Stimulated activated naive CD8-positive, alpha-beta T cell treated with anti-CD3 and anti-CD28 coated beads, Interleukin-15, amount 100 ng/mL, for 72 hours (primary cell): ENCODE measurements at regions not wholly inside any gene's neighbourhood (a gene's known extent, or its start where the extent isn't known, plus 50 kb on each side); places are given as distances from the start of the nearest gene placed in this dataset.

ENCODE experiments used
- ATAC-seq: fragments of 150-1000 bp; cut with Tn5 transposase; 2 replicates; pipeline ENCODE4 v1.10.0; 2021; ENCODE audit warnings: mild to moderate bottlenecking, moderate library complexity
- DNase-seq, 2 donors: peaks; one replicate each; pipeline ENCODE4 v3.0.0; 2021 to 2022
- H3K27ac Mint-ChIP-seq, 2 donors: one replicate each; pipeline ENCODE4 v1.8.0; 2022; ENCODE audit warnings: mild to moderate bottlenecking in 2 of 2, mixed read lengths in 2 of 2, moderate library complexity in 2 of 2
- H3K27me3 Mint-ChIP-seq: one replicate; pipeline ENCODE4 v1.8.0; 2022; ENCODE audit warnings: mixed read lengths
- H3K4me1 Mint-ChIP-seq: one replicate; pipeline ENCODE4 v1.8.0; 2022; ENCODE audit warnings: mild to moderate bottlenecking, mixed read lengths
- H3K4me3 Mint-ChIP-seq, 2 donors: one replicate each; pipeline ENCODE4 v1.8.0; 2022; ENCODE audit warnings: mild to moderate bottlenecking in 2 of 2, mixed read lengths in 2 of 2, moderate library complexity in 1 of 2
- H3K9me3 Mint-ChIP-seq, 2 donors: one replicate each; pipeline ENCODE4 v1.8.0; 2022; ENCODE audit warnings: mixed read lengths in 2 of 2

GRCh38 chr17:83181991-83182619, 102.7 kb downstream of the METRNL start:
- Mint-ChIP-seq H3K27ac (no peak overlapping the region), H3K4me1 (no peaks in the 10 kb centered on the region), H3K4me3 (no peak overlapping the region), H3K9me3 (no peaks in the 10 kb centered on the region), H3K27me3 (no peaks in the 10 kb centered on the region)
- DNase-seq (peak in 1 of 2 donors; percentile 7), ATAC-seq (no peak)

DNA sequence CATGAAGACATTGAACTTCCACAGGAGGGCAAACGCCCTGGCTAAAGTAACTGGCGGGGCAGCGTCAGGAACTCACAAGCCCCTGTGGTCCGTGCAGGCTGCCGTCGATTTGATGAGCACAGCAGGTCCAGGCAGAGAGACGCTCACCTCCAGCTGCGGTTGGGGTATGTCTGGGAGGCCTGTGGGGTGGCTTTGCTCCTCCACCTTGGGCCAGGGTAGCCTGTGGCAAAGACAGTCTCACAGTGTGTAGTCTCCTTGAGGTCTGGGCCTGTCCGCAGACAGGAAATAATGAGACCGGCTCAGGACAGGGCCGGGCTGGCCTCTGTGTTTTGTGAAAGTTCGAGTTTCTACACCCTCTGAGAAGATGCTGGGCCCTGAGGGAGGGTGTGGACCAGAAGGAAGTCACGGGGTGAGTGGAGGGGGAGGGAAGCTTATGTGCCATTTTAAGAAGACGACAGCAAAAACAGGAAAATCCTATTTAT, 103.3 kb downstream of the METRNL start:
- Mint-ChIP-seq H3K4me3 (no peak overlapping the region), H3K27me3 (no peaks in the 10 kb centered on the region), H3K9me3 (no peaks in the 10 kb centered on the region), H3K4me1 (no peaks in the 10 kb centered on the region), H3K27ac (no peak overlapping the region)
- DNase-seq (no peak), ATAC-seq (no peak)

- DNase-seq (peak in 1 of 2 donors; percentile 7), ATAC-seq (no peak)
- Mint-ChIP-seq H3K9me3 (peaks cover 0 to 4% of the 10 kb centered on the region in 2 donors), H3K4me3 (no peak overlapping the region), H3K27ac (no peak overlapping the region), H3K4me1 (no peaks in the 10 kb centered on the region), H3K27me3 (no peaks in the 10 kb centered on the region)
Measured at GRCh38 chr17:83183145-83183948, 103.9 kb downstream of the METRNL start.

DNA sequence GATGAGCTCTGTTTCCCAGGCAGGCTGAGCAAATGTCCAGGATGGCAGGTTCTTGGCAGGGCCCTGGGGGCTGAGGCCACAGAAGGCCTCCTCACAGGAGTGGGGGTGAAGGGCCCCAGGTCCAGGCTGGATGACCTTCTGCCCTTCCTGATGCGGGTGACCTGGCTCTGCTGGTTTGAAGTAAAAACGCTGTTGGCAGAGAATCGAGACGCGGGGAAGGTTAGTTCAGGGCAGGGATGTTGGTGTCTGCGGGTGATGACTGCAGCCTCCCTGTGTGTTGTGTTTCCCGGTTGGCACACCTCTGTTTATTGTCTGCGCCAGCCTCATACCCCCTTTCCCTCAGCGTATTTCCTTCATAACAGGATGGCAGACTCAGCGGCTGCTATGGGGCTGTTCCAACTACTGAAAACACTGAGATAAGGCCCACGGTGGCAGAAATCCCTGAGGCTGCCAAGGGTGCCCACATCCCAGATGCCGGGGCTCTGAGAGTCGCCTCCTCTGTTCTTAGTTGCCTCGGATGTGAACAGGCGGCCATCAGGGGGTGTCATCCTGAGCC, 104.6 kb downstream of the METRNL start:
- ATAC-seq (no peak), DNase-seq (peak in 1 of 2 donors; percentile 5)
- no peak overlapping the region for H3K4me3 Mint-ChIP-seq
- peaks cover 0 to 4% of the 10 kb centered on the region in 2 donors for H3K9me3 Mint-ChIP-seq
- no peak overlapping the region for H3K27ac Mint-ChIP-seq
- H3K27me3 Mint-ChIP-seq = no peaks in the 10 kb centered on the region
- H3K4me1 Mint-ChIP-seq = no peaks in the 10 kb centered on the region

DNA sequence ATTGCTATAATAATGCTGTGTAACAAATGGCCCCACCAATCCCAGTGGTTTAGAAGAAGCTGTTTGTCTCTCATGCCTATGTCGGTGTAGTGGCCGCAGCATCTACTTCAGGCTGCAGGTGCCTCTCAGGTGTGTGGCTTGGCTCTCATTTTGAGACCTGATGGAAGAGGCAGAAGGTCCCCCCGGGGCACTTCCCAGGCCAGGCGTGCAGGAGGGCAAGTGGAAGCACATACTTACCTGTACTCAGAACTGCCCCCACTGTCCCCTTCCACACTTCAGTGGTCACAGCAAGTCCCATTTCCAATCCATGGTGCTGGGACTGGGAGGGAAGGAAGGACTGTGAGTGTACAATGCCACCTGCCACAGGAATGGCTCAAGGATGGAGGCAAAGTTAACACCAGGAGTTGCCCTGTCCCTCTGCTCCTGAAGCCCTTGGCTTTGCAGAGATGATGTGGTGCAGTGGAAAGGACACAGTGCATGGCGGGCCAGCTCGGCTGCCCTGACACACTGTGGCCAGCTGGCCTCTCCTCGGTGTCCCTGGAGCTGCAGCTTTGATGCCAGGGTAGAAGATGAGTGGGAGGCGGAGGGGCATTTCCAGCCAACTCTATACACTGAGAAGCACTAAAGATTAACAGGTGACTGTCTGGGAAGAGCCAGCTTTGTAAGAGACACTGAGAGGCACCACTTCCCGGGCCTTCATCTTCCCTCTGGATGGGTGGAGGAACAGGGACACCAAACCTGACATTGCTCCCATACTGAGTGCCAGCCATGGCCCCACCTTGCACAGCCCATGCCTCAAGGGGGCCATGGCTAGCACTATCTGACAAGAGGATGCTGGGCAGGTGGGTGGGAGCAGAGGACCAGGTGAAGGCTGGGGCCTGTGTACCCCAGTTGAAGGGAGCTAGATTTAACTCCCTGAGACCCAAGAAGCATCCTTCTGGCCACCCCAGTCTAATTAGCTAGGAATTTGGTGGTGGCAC, 105.9 kb downstream of the METRNL start:
- ATAC-seq (no peak), DNase-seq (peak in 1 of 2 donors; percentile 3)
- Mint-ChIP-seq H3K27ac (no peak overlapping the region), H3K4me1 (no peaks in the 10 kb centered on the region), H3K4me3 (no peak overlapping the region), H3K27me3 (no peaks in the 10 kb centered on the region), H3K9me3 (peaks cover 0 to 4% of the 10 kb centered on the region in 2 donors)

GRCh38 chr17:83186226-83186625, 106.8 kb downstream of the METRNL start:
- peaks cover 0 to 4% of the 10 kb centered on the region in 2 donors for H3K9me3 Mint-ChIP-seq
- DNase-seq (peak in 1 of 2 donors; percentile 4), ATAC-seq (no peak)
- H3K4me1 Mint-ChIP-seq = peaks cover 4% of the 10 kb centered on the region
- H3K27me3 Mint-ChIP-seq = no peaks in the 10 kb centered on the region
- no peak overlapping the region for H3K27ac Mint-ChIP-seq
- H3K4me3 Mint-ChIP-seq = no peak overlapping the region

- peaks cover 4% of the 10 kb centered on the region for H3K4me1 Mint-ChIP-seq
Measured at GRCh38 chr17:83186751-83187421, 107.5 kb downstream of the METRNL start.

GRCh38 chr17:83187782-83188311, 108.4 kb downstream of the METRNL start:
- ATAC-seq = peak; percentile 60
- no peak for DNase-seq
- Mint-ChIP-seq H3K9me3 (peaks cover 0 to 4% of the 10 kb centered on the region in 2 donors), H3K4me3 (no peak overlapping the region), H3K27me3 (no peaks in the 10 kb centered on the region), H3K27ac (no peak overlapping the region), H3K4me1 (peaks cover 4% of the 10 kb centered on the region)

More at GRCh38 chr17:83186751-83187421, 107.5 kb downstream of the METRNL start:
- peaks cover 0 to 4% of the 10 kb centered on the region in 2 donors for H3K9me3 Mint-ChIP-seq
- H3K27ac Mint-ChIP-seq = peak overlapping the region in 1 of 2 donors; percentile 12
- no peaks in the 10 kb centered on the region for H3K27me3 Mint-ChIP-seq
- no peak overlapping the region for H3K4me3 Mint-ChIP-seq
- ATAC-seq (no peak), DNase-seq (no peak)

DNA sequence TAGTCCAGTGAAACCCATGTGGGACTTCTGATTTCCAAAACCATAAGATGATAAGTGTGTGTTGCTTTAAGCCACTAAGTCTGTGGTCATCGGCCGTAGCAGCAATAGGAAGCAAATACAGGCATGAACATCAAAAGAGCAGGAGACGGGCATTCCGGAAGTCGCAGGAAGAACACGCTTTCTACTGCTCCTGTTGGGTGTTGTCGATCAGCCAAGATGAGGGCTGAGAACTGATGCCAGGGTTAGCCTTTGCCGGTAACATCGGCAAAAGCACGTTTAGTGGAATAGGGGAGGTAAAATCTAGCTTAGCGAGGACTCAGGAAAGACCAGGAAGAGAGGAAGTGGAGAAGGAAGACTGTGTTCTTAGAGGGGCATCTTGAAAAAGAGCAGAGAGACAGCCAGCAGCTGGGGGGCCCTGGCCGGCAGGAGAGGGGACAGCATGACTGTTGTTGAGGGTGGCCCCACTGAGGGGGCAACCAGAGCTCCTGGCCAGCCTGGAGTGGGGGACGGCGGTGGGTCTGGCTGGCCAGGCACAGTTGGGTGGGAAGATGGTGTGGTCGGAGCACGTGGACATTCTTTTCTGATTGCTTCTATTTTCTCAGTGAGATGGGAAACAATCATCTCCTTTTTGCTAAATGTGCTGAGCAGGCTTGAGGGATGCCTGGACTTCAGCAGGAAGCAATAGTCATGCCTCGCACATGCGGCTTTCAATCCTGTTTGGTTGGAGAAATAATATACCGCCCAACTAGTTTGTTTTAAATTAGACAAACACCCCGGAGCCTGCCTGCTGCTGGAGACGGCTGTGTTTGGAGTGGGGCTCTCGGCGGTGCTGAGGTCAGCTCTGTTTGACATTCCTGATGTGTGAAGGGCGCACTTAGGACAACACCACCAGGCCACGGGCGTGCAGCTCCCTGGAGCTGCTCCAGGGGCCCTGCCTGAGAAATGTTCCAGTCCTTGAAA, 109.9 kb downstream of the METRNL start:
- Mint-ChIP-seq H3K27me3 (no peaks in the 10 kb centered on the region), H3K4me1 (peaks cover 14% of the 10 kb centered on the region), H3K9me3 (peaks cover 0 to 4% of the 10 kb centered on the region in 2 donors), H3K27ac (peak overlapping the region in 1 of 2 donors; percentile 67), H3K4me3 (no peak overlapping the region)
- DNase-seq (no peak), ATAC-seq (no peak)

DNA sequence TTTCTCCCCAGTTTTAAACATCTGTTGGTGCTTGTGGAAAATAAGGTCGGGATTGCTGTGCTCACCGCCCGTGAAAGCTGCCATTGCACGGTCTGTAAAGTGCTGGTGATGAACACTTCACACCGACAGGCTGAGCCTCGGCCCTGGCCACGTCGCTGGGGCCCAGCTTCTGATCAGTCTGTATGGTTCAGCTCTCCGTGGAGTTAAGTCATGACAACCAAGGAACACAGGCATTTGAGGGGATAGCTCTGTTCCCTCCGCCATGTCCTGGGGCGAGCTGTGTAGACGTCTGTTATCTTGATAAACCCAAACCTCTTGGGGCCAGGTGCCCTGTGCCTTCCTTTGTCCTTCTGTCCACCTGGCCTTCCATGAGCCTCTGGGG, 110.6 kb downstream of the METRNL start:
- Mint-ChIP-seq H3K4me3 (no peak overlapping the region), H3K9me3 (peaks cover 0 to 4% of the 10 kb centered on the region in 2 donors), H3K4me1 (peaks cover 21% of the 10 kb centered on the region), H3K27ac (no peak overlapping the region), H3K27me3 (no peaks in the 10 kb centered on the region)
- DNase-seq (peak in 1 of 2 donors; percentile 7), ATAC-seq (no peak)

DNA sequence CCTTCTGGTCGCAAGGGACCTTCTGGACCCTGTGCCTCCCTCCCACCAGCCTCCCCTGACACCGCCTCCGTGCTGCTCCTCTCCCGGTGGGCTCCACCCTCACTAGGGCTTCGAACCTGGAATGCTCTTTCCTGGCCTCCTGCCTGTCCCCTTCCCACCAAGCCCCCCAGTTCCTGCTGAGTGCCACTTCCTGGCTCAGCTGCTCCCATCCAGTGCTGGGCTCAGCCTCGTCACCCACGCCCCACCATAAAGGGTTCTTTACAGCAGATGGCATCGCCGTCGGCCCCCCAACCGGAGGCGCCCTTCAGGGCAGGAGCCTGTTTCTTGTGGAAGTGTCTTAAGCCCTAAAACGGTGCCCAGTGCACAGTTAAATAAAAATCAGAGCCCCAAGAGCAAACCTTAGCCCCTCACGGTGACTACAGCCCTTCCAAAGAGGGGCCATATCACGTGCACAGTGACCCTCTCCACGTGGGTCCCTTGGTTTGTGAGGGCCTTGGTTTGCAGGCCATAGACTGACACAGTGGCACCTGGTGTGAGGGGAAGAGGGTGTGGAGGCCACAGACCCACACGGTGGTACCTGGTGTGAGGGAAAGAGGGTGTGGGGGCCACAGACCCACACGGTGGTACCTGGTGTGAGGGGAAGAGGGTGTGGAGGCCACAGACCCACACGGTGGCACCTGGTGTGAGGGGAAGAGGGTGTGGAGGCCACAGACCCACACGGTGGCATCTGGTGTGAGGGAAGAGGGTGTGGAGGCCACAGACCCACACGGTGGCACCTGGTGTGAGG, 111.4 kb downstream of the METRNL start:
- H3K27ac Mint-ChIP-seq = peak overlapping the region; percentile 73 to 88

GRCh38 chr17:83191388-83192160, 112.2 kb downstream of the METRNL start:
- H3K4me1 Mint-ChIP-seq = peaks cover 31% of the 10 kb centered on the region
- H3K4me3 Mint-ChIP-seq = no peak overlapping the region
- no peak for ATAC-seq
- peak in 1 of 2 donors; percentile 8 for DNase-seq
- H3K27ac Mint-ChIP-seq = no peak overlapping the region
- no peaks in the 10 kb centered on the region for H3K27me3 Mint-ChIP-seq
- peaks cover 0 to 4% of the 10 kb centered on the region in 2 donors for H3K9me3 Mint-ChIP-seq

More for the DNA sequence above, 111.4 kb downstream of the METRNL start:
- Mint-ChIP-seq H3K9me3 (peaks cover 0 to 4% of the 10 kb centered on the region in 2 donors), H3K4me1 (peaks cover 26% of the 10 kb centered on the region), H3K4me3 (no peak overlapping the region), H3K27me3 (no peaks in the 10 kb centered on the region)
- peak in 1 of 2 donors; percentile 6 for DNase-seq
- ATAC-seq = no peak
